Sigmoid colon (tissue), 4 donors: ENCODE measurements at regions not wholly inside any gene's neighbourhood (a gene's known extent, or its start where the extent isn't known, plus 50 kb on each side); places are given as distances from the start of the nearest gene placed in this dataset.

ENCODE experiments used
- POLR2A ChIP-seq, 2 donors: fragments of 450-650 bp; IDR thresholded peaks; one replicate each; pipeline ENCODE4 v1.6.1; 2016; ENCODE audit warnings: antibody characterized with exemption in 2 of 2, mild to moderate bottlenecking in 2 of 2, moderate library complexity in 2 of 2
- POLR2AphosphoS5 ChIP-seq, 4 donors: sonication (generic); formaldehyde crosslinking; IDR thresholded peaks; one replicate each; pipeline ENCODE4 v1.6.1; 2017; ENCODE audit warnings: antibody characterized with exemption in 4 of 4
- TF ChIP-seq, protein P1 (sequence below), 4 experiments: fragments of 450-650 bp in 3 of 4; fragments of 200-600 bp in 1 of 4; IDR thresholded peaks; one replicate each; pipeline ENCODE4 v1.5.1; 2016 to 2019; ENCODE audit warnings: antibody characterized with exemption in 4 of 4, mild to moderate bottlenecking in 3 of 4, moderate library complexity in 2 of 4

DNA sequence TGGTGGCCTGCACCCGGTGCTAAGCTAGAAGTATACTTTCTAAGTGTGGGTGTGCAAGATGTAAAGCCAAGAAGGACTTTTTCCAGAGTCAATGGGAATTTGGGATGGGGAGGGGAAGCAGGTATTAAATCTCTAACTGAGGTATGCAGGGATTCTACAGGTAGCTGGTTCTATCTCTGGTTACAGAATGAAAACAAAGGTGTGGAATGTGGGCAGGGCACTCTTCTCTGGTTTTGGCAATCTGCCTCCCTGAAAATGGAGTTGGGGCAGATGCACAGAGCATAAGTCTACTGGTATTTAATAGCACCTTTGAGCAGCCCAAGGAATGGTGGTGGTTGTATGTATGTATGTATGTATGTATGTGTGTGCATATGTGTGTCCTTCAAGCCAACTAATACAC, 66.7 kb upstream of the PPP1R12A start:
- TF ChIP-seq, protein P1, sequence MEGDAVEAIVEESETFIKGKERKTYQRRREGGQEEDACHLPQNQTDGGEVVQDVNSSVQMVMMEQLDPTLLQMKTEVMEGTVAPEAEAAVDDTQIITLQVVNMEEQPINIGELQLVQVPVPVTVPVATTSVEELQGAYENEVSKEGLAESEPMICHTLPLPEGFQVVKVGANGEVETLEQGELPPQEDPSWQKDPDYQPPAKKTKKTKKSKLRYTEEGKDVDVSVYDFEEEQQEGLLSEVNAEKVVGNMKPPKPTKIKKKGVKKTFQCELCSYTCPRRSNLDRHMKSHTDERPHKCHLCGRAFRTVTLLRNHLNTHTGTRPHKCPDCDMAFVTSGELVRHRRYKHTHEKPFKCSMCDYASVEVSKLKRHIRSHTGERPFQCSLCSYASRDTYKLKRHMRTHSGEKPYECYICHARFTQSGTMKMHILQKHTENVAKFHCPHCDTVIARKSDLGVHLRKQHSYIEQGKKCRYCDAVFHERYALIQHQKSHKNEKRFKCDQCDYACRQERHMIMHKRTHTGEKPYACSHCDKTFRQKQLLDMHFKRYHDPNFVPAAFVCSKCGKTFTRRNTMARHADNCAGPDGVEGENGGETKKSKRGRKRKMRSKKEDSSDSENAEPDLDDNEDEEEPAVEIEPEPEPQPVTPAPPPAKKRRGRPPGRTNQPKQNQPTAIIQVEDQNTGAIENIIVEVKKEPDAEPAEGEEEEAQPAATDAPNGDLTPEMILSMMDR (IDR thresholded peaks at IDR 0.05), result no peak
- TF ChIP-seq POLR2A (IDR thresholded peaks at IDR 0.05) (no peak), POLR2AphosphoS5 (IDR thresholded peaks at IDR 0.05) (no peak)
